Adrenal gland (tissue), 9 donors: ENCODE measurements at regions not wholly inside any gene's neighbourhood (a gene's known extent, or its start where the extent isn't known, plus 50 kb on each side); places are given as distances from the start of the nearest gene placed in this dataset.

ENCODE experiments used
- DNase-seq, 7 donors: peaks; one replicate each; pipeline ENCODE4 v3.0.0-alpha.2; 2019 to 2020
- H3K27ac ChIP-seq, 5 donors: fragments of 200-600 bp; sonication (generic) in 4 of 5; 1 replicate in 3 of 5; 2 replicates in 2 of 5; pipeline versions ENCODE4 v1.5.1 to v1.8.0; 2016 to 2020; ENCODE audit warnings: mild to moderate bottlenecking in 1 of 5
- H3K27me3 ChIP-seq: fragments of 200-600 bp; 2 replicates; pipeline ENCODE4 v1.8.0; 2021
- H3K36me3 ChIP-seq, 2 donors: fragments of 200-600 bp; replicated peaks in 1 of 2; 1 replicate in 1 of 2; 2 replicates in 1 of 2; pipeline versions ENCODE4 v1.5.1 to v1.8.0; 2018 to 2022
- H3K4me1 ChIP-seq, 2 donors: fragments of 200-600 bp; replicated peaks in 1 of 2; 1 replicate in 1 of 2; 2 replicates in 1 of 2; pipeline versions ENCODE4 v1.5.1 to v1.8.0; 2018 to 2021
- H3K4me3 ChIP-seq, 4 donors: fragments of 200-600 bp; sonication (generic) in 3 of 4; one replicate each; pipeline ENCODE4 v1.5.1; 2016 to 2018
- H3K9me3 ChIP-seq, 3 donors: fragments of 200-600 bp; sonication (generic) in 1 of 3; replicated peaks in 1 of 3; 1 replicate in 2 of 3; 2 replicates in 1 of 3; pipeline versions ENCODE4 v1.5.1 to v1.8.0; 2016 to 2021
- CTCF ChIP-seq, 6 experiments: fragments of 450-650 bp in 4 of 6; fragments of 200-600 bp in 2 of 6; sonication (generic) in 1 of 6; IDR thresholded peaks; 1 replicate in 5 of 6; 2 replicates in 1 of 6; pipeline versions ENCODE4 v1.5.1 to v1.8.0; 2016 to 2021; ENCODE audit warnings: antibody characterized with exemption in 6 of 6, mild to moderate bottlenecking in 2 of 6, moderate library complexity in 1 of 6
- POLR2A ChIP-seq, 2 donors: fragments of 450-650 bp; IDR thresholded peaks; one replicate each; pipeline ENCODE4 v1.6.1; 2017; ENCODE audit warnings: antibody characterized with exemption in 2 of 2, mild to moderate bottlenecking in 2 of 2, moderate library complexity in 1 of 2
- WGBS, 4 donors: extraction: QIAGEN DNeasy Blood & Tissue Kit in 2 of 4; methylation state at CpG; one replicate each; pipeline versions ENCODE4 v1.1.5 to v1.1.7; 2013 to 2017; 5-methylcytosine and 5-hydroxymethylcytosine counted together
- intact Hi-C, 2 donors: fragments of 100-400 bp; cut with DNase I; formaldehyde crosslinking; loops; one replicate each; pipeline versions ENCODE4 v1.14.1 to v1.15.0; 2022 to 2023
- donor health status: healthy with polysubstance abuse.
- donor health status: Bipolar disorder and iron deficiency.
- donor health status: DM: yes; HTN: yes; CAD: no.
- donor health status: DM: no; HTN: no; CAD: no.
- donor health status: DM: no; HTN: no; CAD: no.

- Histone ChIP-seq H3K9me3 (no peaks in the 10 kb centered on the region), H3K4me3 (no peak overlapping the region), H3K4me1 (no peaks in the 10 kb centered on the region), H3K27ac (no peak overlapping the region), H3K27me3 (no peaks in the 10 kb centered on the region), H3K36me3 (no peaks in the 10 kb centered on the region)
- 45 to 55% (median 50%) methylated on average over 3 of the region's 3 CpGs for WGBS, 4 donors
- no peak for DNase-seq
- TF ChIP-seq CTCF (IDR thresholded peaks at IDR 0.05) (no peak), POLR2A (IDR thresholded peaks at IDR 0.05) (no peak)
- intact Hi-C loops, result no loop called here
These were observed 486.1 kb upstream of the LRRC7 start for GRCh38 chr1:69081668-69082067.

GRCh38 chr1:69082312-69082711, 485.4 kb upstream of the LRRC7 start:
- no peaks in the 10 kb centered on the region for H3K9me3 ChIP-seq
- TF ChIP-seq CTCF (IDR thresholded peaks at IDR 0.05), result no peak
- TF ChIP-seq POLR2A (IDR thresholded peaks at IDR 0.05), result no peak

GRCh38 chr1:69086148-69086547, 481.6 kb upstream of the LRRC7 start:
- no peaks in the 10 kb centered on the region for H3K4me1 ChIP-seq
- intact Hi-C loops, result no loop called here
- TF ChIP-seq CTCF (IDR thresholded peaks at IDR 0.05) (no peak), POLR2A (IDR thresholded peaks at IDR 0.05) (no peak)
- H3K27me3 ChIP-seq, result no peaks in the 10 kb centered on the region
- no peaks in the 10 kb centered on the region for H3K9me3 ChIP-seq
- H3K4me3 ChIP-seq, result no peak overlapping the region
- H3K27ac ChIP-seq, result no peak overlapping the region
- H3K36me3 ChIP-seq, result no peaks in the 10 kb centered on the region
- DNase-seq, result no peak

More at GRCh38 chr1:69082312-69082711, 485.4 kb upstream of the LRRC7 start:
- no peaks in the 10 kb centered on the region for H3K36me3 ChIP-seq
- H3K4me1 ChIP-seq, result no peaks in the 10 kb centered on the region
- no peaks in the 10 kb centered on the region for H3K27me3 ChIP-seq
- H3K27ac ChIP-seq, result no peak overlapping the region
- DNase-seq, result no peak
- H3K4me3 ChIP-seq, result no peak overlapping the region
- WGBS, 4 donors, result 50 to 61% (median 58%) methylated on average over 4 of the region's 4 CpGs
- intact Hi-C loops, result no loop called here

GRCh38 chr1:69088571-69088970, 479.2 kb upstream of the LRRC7 start:
- no peak for TF ChIP-seq CTCF (IDR thresholded peaks at IDR 0.05)
- no peak for TF ChIP-seq POLR2A (IDR thresholded peaks at IDR 0.05)
- H3K36me3 ChIP-seq, result no peaks in the 10 kb centered on the region
- DNase-seq, result no peak
- 79 to 85% (median 82%) methylated on average over 1 of the region's 1 CpG for WGBS, 4 donors
- no peaks in the 10 kb centered on the region for H3K27me3 ChIP-seq
- H3K27ac ChIP-seq, result no peak overlapping the region
- H3K4me3 ChIP-seq, result no peak overlapping the region
- intact Hi-C loops, result no loop called here
- no peaks in the 10 kb centered on the region for H3K4me1 ChIP-seq
- peaks cover 0 to 5% (median 0%) of the 10 kb centered on the region in 3 donors for H3K9me3 ChIP-seq
